Lower lobe of right lung (tissue), 2 donors: ENCODE measurements at regions not wholly inside any gene's neighbourhood (a gene's known extent, or its start where the extent isn't known, plus 50 kb on each side); places are given as distances from the start of the nearest gene placed in this dataset.

Source experiments
- ATAC-seq, 2 donors: fragments of 200-7000 bp; cut with Tn5 transposase; one replicate each; pipeline ENCODE4 v1.9.1; 2020 to 2022; ENCODE audit warnings: mild to moderate bottlenecking in 2 of 2, moderate library complexity in 2 of 2
- DNase-seq: peaks from one replicate; pipeline ENCODE4 v3.0.0-alpha.2; 2020
- H3K27ac ChIP-seq: fragments of 200-600 bp; one replicate; pipeline ENCODE4 v1.8.0; 2022
- H3K27me3 ChIP-seq: fragments of 200-600 bp; one replicate; pipeline ENCODE4 v1.8.0; 2022; ENCODE audit warnings: low read depth
- H3K36me3 ChIP-seq: fragments of 200-600 bp; one replicate; pipeline ENCODE4 v1.8.0; 2022; ENCODE audit warnings: mild to moderate bottlenecking
- H3K4me1 ChIP-seq: fragments of 200-600 bp; one replicate; pipeline ENCODE4 v1.8.0; 2022
- H3K4me3 ChIP-seq: fragments of 200-600 bp; one replicate; pipeline ENCODE4 v1.8.0; 2022; ENCODE audit warnings: mild to moderate bottlenecking
- H3K9me3 ChIP-seq: fragments of 200-600 bp; one replicate; pipeline ENCODE4 v1.8.0; 2022
- CTCF ChIP-seq: fragments of 200-600 bp; IDR thresholded peaks from one replicate; pipeline ENCODE4 v1.8.0; 2022; ENCODE audit warnings: antibody characterized with exemption, mild to moderate bottlenecking
- intact Hi-C: fragments of 100-400 bp; cut with DNase I; formaldehyde crosslinking; loops from one replicate; pipeline ENCODE4 v1.11.0; 2022
- donor health status: DM: no; HTN: yes; CAD: no; lungs with severe emphysema.

GRCh38 chr2:222039821-222040220, 259.0 kb downstream of the PAX3 start:
- DNase-seq (no peak), ATAC-seq (no peak)
- Histone ChIP-seq H3K27me3 (peaks cover 1% of the 10 kb centered on the region), H3K27ac (no peak overlapping the region), H3K9me3 (no peaks in the 10 kb centered on the region), H3K4me3 (no peak overlapping the region), H3K36me3 (no peaks in the 10 kb centered on the region), H3K4me1 (no peaks in the 10 kb centered on the region)
- intact Hi-C loops = no loop called here
- TF ChIP-seq CTCF = no peak

GRCh38 chr2:222038067-222038802, 260.6 kb downstream of the PAX3 start:
- Histone ChIP-seq H3K27me3 (no peaks in the 10 kb centered on the region), H3K4me1 (no peaks in the 10 kb centered on the region), H3K9me3 (no peaks in the 10 kb centered on the region), H3K4me3 (no peak overlapping the region), H3K36me3 (no peaks in the 10 kb centered on the region), H3K27ac (no peak overlapping the region)
- peak; percentile 12 for TF ChIP-seq CTCF
- intact Hi-C loops = no loop called here
- ATAC-seq = no peak
- DNase-seq = no peak

GRCh38 chr2:222037211-222037610, 261.6 kb downstream of the PAX3 start:
- no peaks in the 10 kb centered on the region for H3K9me3 ChIP-seq
- H3K27me3 ChIP-seq = no peaks in the 10 kb centered on the region
- H3K4me3 ChIP-seq = no peak overlapping the region
- DNase-seq (no peak), ATAC-seq (no peak)
- H3K4me1 ChIP-seq = no peaks in the 10 kb centered on the region
- no peaks in the 10 kb centered on the region for H3K36me3 ChIP-seq
- H3K27ac ChIP-seq = no peak overlapping the region
- intact Hi-C loops = no loop called here
- TF ChIP-seq CTCF = no peak

GRCh38 chr2:222034058-222034457, 264.7 kb downstream of the PAX3 start:
- H3K27me3 ChIP-seq = no peaks in the 10 kb centered on the region
- no peaks in the 10 kb centered on the region for H3K36me3 ChIP-seq
- no peak overlapping the region for H3K4me3 ChIP-seq
- no peaks in the 10 kb centered on the region for H3K9me3 ChIP-seq
- intact Hi-C loops = no loop called here
- ATAC-seq (peak; percentile 94 to 98), DNase-seq (peak; percentile 45)
- TF ChIP-seq CTCF = no peak
- no peaks in the 10 kb centered on the region for H3K4me1 ChIP-seq
- H3K27ac ChIP-seq = peak overlapping the region; percentile 49

- Histone ChIP-seq H3K4me1 (no peaks in the 10 kb centered on the region), H3K27me3 (no peaks in the 10 kb centered on the region), H3K36me3 (no peaks in the 10 kb centered on the region), H3K27ac (no peak overlapping the region), H3K9me3 (no peaks in the 10 kb centered on the region), H3K4me3 (no peak overlapping the region)
- no peak for DNase-seq
- intact Hi-C loops = no loop called here
- ATAC-seq = peak; percentile 31 to 75
- TF ChIP-seq CTCF = no peak
Observed at GRCh38 chr2:222033541-222033940, 265.3 kb downstream of the PAX3 start.
